ENCODE measurements at regions not wholly inside any gene's neighbourhood (a gene's known extent, or its start where the extent isn't known, plus 50 kb on each side); places are given as distances from the start of the nearest gene placed in this dataset.

DNA sequence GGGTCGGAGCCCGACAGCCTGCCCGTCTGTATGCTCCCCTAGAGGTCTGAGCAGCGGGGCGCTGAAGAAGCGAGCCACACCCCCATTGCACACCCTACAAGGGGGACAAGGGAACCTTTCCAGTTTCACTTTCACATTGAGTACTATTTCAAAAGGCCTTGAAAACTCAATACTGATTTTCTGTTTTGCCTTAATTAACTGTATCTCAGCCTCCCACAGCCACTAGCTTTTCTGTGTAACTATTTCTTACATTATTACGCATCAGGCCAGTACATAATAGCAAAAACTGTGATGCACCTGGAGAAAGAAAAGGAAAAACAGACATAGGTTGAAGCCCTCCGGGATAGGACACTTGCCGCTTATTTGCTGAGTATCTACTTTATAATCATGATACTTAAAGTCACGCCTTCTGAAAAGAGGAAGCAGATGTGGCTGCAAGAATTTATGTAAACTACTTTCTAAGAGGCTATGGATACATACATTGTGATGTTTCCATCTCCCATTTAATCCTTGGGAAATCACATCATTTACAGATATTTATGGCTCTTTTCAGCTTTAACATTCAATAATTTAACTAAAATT lies 1719.5 kb downstream of the MRPL39 start:
- Histone ChIP-seq H3K27ac (ENCODE audit: low read length, poor library complexity, severe bottlenecking) (no peak overlapping the region), H2BK120ac (ENCODE audit: low read depth, low read length) (no peak overlapping the region), H3K4me1 (ENCODE audit: control insufficient read depth, insufficient read depth, low read depth, low read length) (no peaks in the 10 kb centered on the region), H3K36me3 (ENCODE audit: control insufficient read depth in 1 of 2, insufficient read depth in 2 of 2, low read depth in 1 of 2, low read length in 2 of 2) (no peaks in the 10 kb centered on the region), H4K8ac (ENCODE audit: low read length) (no peak overlapping the region), H3K14ac (ENCODE audit: low read length in 2 of 2) (no peak overlapping the region), H2BK15ac (ENCODE audit: low read depth, poor library complexity, severe bottlenecking) (no peak overlapping the region), H2AK5ac (ENCODE audit: low read length, severe bottlenecking) (no peak overlapping the region), H3K9me3 (ENCODE audit: control insufficient read depth, low read length) (no peaks in the 10 kb centered on the region), H3K18ac (ENCODE audit: low read depth in 1 of 2, low read length in 2 of 2) (no peak overlapping the region), H3K27me3 (ENCODE audit: control insufficient read depth in 1 of 2, insufficient read depth in 1 of 2, low read length in 2 of 2) (no peaks in the 10 kb centered on the region), H3K9ac (ENCODE audit: low read length) (no peak overlapping the region), H2AFZ (ENCODE audit: low read depth, low read length) (no peak overlapping the region), H3K4me3 (ENCODE audit: insufficient read depth in 1 of 2, low read depth in 1 of 2, low read length in 2 of 2) (no peak overlapping the region), H3K4ac (ENCODE audit: low read depth in 1 of 2, low read length in 2 of 2) (no peak overlapping the region), H3K4me2 (ENCODE audit: low read length, poor library complexity, severe bottlenecking) (no peak overlapping the region), H3K79me1 (replicated peaks; ENCODE audit: low read length, poor library complexity, severe bottlenecking) (no peaks in the 10 kb centered on the region), H2BK12ac (ENCODE audit: low read length in 2 of 2) (no peak overlapping the region), H4K91ac (ENCODE audit: low read length) (no peak overlapping the region), H3K23ac (ENCODE audit: low read length in 2 of 2) (no peak overlapping the region), H2BK5ac (ENCODE audit: low read depth, low read length, poor library complexity, severe bottlenecking) (no peak overlapping the region)
- DNase-seq = no peak
- 87% methylated on average over 9 of the region's 10 CpGs for WGBS

DNA sequence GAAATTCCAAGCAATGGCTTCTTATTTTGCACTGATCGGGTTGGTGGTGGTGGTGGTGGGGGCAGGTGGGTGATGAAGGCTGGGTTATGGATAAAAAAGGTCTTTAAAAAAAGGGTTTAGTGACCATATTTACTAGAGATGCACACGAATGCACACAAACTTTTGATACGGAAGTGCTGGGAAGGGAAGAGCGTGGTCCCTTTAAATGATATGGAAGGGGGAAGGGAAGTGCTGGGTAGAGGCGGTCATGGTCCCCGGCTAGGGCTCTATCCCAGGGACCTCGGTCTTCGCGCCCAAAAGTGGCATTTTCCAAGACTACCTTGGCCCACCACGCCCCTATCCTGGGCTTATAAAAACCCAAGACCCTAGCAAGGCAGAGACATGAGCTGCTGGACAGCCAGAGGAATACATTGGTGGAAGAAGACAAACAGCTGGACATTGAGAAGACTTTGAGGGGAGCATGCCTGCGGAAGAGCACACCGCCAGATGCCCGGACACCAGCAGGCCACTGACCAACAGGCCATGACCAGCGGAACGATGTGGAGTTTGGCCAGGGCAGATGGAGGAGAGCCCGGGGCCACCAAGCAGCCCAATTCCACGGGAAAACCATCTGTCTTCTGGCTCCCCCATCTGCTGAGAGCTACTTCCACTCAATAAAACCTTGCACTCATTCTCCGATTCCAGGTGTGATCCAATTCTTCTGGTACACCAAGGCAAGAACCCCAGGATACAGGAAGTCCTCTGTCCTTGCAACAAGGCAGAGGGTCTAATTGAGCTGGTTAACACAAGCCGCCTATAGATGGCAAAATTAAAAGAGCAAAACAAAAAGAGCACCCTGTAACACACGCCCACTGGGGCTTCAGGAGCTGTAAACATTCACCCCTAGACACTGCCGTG lies 1720.2 kb downstream of the MRPL39 start:
- no peaks in the 10 kb centered on the region for H3K27me3 ChIP-seq (ENCODE audit: control insufficient read depth in 1 of 2, insufficient read depth in 1 of 2, low read length in 2 of 2)
- WGBS = 78% methylated on average over 15 of the region's 21 CpGs
- H3K27ac ChIP-seq (ENCODE audit: low read length, poor library complexity, severe bottlenecking) = no peak overlapping the region
- no peak overlapping the region for H4K8ac ChIP-seq (ENCODE audit: low read length)
- H2BK120ac ChIP-seq (ENCODE audit: low read depth, low read length) = no peak overlapping the region
- H2AK5ac ChIP-seq (ENCODE audit: low read length, severe bottlenecking) = no peak overlapping the region
- no peaks in the 10 kb centered on the region for H3K36me3 ChIP-seq (ENCODE audit: control insufficient read depth in 1 of 2, insufficient read depth in 2 of 2, low read depth in 1 of 2, low read length in 2 of 2)
- no peaks in the 10 kb centered on the region for H3K9me3 ChIP-seq (ENCODE audit: control insufficient read depth, low read length)
- no peak overlapping the region for H3K23ac ChIP-seq (ENCODE audit: low read length in 2 of 2)
- no peak overlapping the region for H2BK15ac ChIP-seq (ENCODE audit: low read depth, poor library complexity, severe bottlenecking)
- H4K91ac ChIP-seq (ENCODE audit: low read length) = no peak overlapping the region
- no peak overlapping the region for H3K4me3 ChIP-seq (ENCODE audit: insufficient read depth in 1 of 2, low read depth in 1 of 2, low read length in 2 of 2)
- H2BK5ac ChIP-seq (ENCODE audit: low read depth, low read length, poor library complexity, severe bottlenecking) = no peak overlapping the region
- no peak overlapping the region for H3K9ac ChIP-seq (ENCODE audit: low read length)
- no peak overlapping the region for H3K4me2 ChIP-seq (ENCODE audit: low read length, poor library complexity, severe bottlenecking)
- no peak overlapping the region for H3K18ac ChIP-seq (ENCODE audit: low read depth in 1 of 2, low read length in 2 of 2)
- no peak overlapping the region for H2AFZ ChIP-seq (ENCODE audit: low read depth, low read length)
- H3K14ac ChIP-seq (ENCODE audit: low read length in 2 of 2) = no peak overlapping the region
- H3K4me1 ChIP-seq (ENCODE audit: control insufficient read depth, insufficient read depth, low read depth, low read length) = no peaks in the 10 kb centered on the region
- H2BK12ac ChIP-seq (ENCODE audit: low read length in 2 of 2) = no peak overlapping the region
- no peaks in the 10 kb centered on the region for H3K79me1 ChIP-seq (replicated peaks; ENCODE audit: low read length, poor library complexity, severe bottlenecking)
- no peak for DNase-seq
- H3K4ac ChIP-seq (ENCODE audit: low read depth in 1 of 2, low read length in 2 of 2) = no peak overlapping the region

- Histone ChIP-seq H4K8ac (ENCODE audit: low read length) (no peak overlapping the region), H4K91ac (ENCODE audit: low read length) (no peak overlapping the region), H3K4me1 (ENCODE audit: control insufficient read depth, insufficient read depth, low read depth, low read length) (no peaks in the 10 kb centered on the region), H3K18ac (ENCODE audit: low read depth in 1 of 2, low read length in 2 of 2) (no peak overlapping the region), H3K4me2 (ENCODE audit: low read length, poor library complexity, severe bottlenecking) (no peak overlapping the region), H3K4me3 (ENCODE audit: insufficient read depth in 1 of 2, low read depth in 1 of 2, low read length in 2 of 2) (no peak overlapping the region), H3K9me3 (ENCODE audit: control insufficient read depth, low read length) (no peaks in the 10 kb centered on the region), H3K9ac (ENCODE audit: low read length) (no peak overlapping the region), H3K4ac (ENCODE audit: low read depth in 1 of 2, low read length in 2 of 2) (no peak overlapping the region), H3K36me3 (ENCODE audit: control insufficient read depth in 1 of 2, insufficient read depth in 2 of 2, low read depth in 1 of 2, low read length in 2 of 2) (no peaks in the 10 kb centered on the region), H3K23ac (ENCODE audit: low read length in 2 of 2) (no peak overlapping the region), H3K79me1 (replicated peaks; ENCODE audit: low read length, poor library complexity, severe bottlenecking) (no peaks in the 10 kb centered on the region), H2BK15ac (ENCODE audit: low read depth, poor library complexity, severe bottlenecking) (no peak overlapping the region), H3K14ac (ENCODE audit: low read length in 2 of 2) (no peak overlapping the region), H2BK12ac (ENCODE audit: low read length in 2 of 2) (no peak overlapping the region), H2AFZ (ENCODE audit: low read depth, low read length) (no peak overlapping the region), H3K27me3 (ENCODE audit: control insufficient read depth in 1 of 2, insufficient read depth in 1 of 2, low read length in 2 of 2) (no peaks in the 10 kb centered on the region), H3K27ac (ENCODE audit: low read length, poor library complexity, severe bottlenecking) (no peak overlapping the region), H2BK5ac (ENCODE audit: low read depth, low read length, poor library complexity, severe bottlenecking) (no peak overlapping the region), H2BK120ac (ENCODE audit: low read depth, low read length) (no peak overlapping the region), H2AK5ac (ENCODE audit: low read length, severe bottlenecking) (no peak overlapping the region)
- DNase-seq = no peak
- 50% methylated on average over 1 of the region's 4 CpGs for WGBS
Observed at GRCh38 chr21:23881783-23882182, 1725.5 kb downstream of the MRPL39 start.

DNA sequence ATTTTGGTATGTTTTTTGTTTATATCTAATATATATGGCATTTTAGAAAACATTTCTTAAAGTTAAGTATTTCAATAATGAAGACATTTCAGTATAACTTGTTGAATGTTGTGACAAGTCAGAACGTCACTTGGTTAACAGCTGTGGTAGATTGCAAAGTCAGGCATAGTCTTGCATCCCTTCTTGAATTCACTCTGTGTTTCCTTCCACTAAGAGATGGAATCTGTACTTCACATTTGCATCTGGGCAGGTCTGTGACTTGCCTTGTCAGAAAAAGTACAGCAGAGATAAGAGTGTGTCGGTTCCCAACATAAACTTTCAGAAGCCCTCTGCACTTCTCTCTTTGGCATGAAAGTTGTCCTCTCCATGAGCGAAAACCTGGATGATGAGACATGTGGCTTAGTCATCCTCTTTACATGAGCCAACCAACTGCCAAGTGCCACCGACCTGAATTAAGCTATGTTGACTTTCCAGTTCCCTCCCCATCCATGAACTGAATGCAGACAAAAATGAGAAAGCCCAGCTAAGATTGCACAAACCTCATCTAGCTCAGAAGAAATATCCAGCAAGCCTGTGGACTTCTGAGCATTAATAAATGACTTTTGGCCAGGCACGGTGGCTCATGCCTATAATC lies 1730.2 kb downstream of the MRPL39 start:
- no peak overlapping the region for H3K14ac ChIP-seq (ENCODE audit: low read length in 2 of 2)
- H3K36me3 ChIP-seq (ENCODE audit: control insufficient read depth in 1 of 2, insufficient read depth in 2 of 2, low read depth in 1 of 2, low read length in 2 of 2) = no peaks in the 10 kb centered on the region
- no peaks in the 10 kb centered on the region for H3K4me1 ChIP-seq (ENCODE audit: control insufficient read depth, insufficient read depth, low read depth, low read length)
- no peak overlapping the region for H2BK5ac ChIP-seq (ENCODE audit: low read depth, low read length, poor library complexity, severe bottlenecking)
- no peak overlapping the region for H3K27ac ChIP-seq (ENCODE audit: low read length, poor library complexity, severe bottlenecking)
- H2BK15ac ChIP-seq (ENCODE audit: low read depth, poor library complexity, severe bottlenecking) = no peak overlapping the region
- H3K4me3 ChIP-seq (ENCODE audit: insufficient read depth in 1 of 2, low read depth in 1 of 2, low read length in 2 of 2) = no peak overlapping the region
- H2AK5ac ChIP-seq (ENCODE audit: low read length, severe bottlenecking) = no peak overlapping the region
- no peak overlapping the region for H3K4me2 ChIP-seq (ENCODE audit: low read length, poor library complexity, severe bottlenecking)
- no peak overlapping the region for H4K8ac ChIP-seq (ENCODE audit: low read length)
- 66% methylated on average over 5 of the region's 5 CpGs for WGBS
- H3K9me3 ChIP-seq (ENCODE audit: control insufficient read depth, low read length) = no peaks in the 10 kb centered on the region
- no peak overlapping the region for H3K4ac ChIP-seq (ENCODE audit: low read depth in 1 of 2, low read length in 2 of 2)
- H3K18ac ChIP-seq (ENCODE audit: low read depth in 1 of 2, low read length in 2 of 2) = no peak overlapping the region
- DNase-seq = no peak
- H3K23ac ChIP-seq (ENCODE audit: low read length in 2 of 2) = no peak overlapping the region
- H3K79me1 ChIP-seq (replicated peaks; ENCODE audit: low read length, poor library complexity, severe bottlenecking) = no peaks in the 10 kb centered on the region
- no peak overlapping the region for H3K9ac ChIP-seq (ENCODE audit: low read length)
- no peak overlapping the region for H2BK120ac ChIP-seq (ENCODE audit: low read depth, low read length)
- no peak overlapping the region for H4K91ac ChIP-seq (ENCODE audit: low read length)
- no peaks in the 10 kb centered on the region for H3K27me3 ChIP-seq (ENCODE audit: control insufficient read depth in 1 of 2, insufficient read depth in 1 of 2, low read length in 2 of 2)
- no peak overlapping the region for H2BK12ac ChIP-seq (ENCODE audit: low read length in 2 of 2)
- no peak overlapping the region for H2AFZ ChIP-seq (ENCODE audit: low read depth, low read length)

Data from mesenchymal stem cell (in vitro differentiated cells and primary cell).